ENCODE measurements at regions not wholly inside any gene's neighbourhood (a gene's known extent, or its start where the extent isn't known, plus 50 kb on each side); places are given as distances from the start of the nearest gene placed in this dataset.
"Not testable (repeated sequence)": the region's sequence is repeated elsewhere in the genome, so short reads cannot be mapped to it uniquely, and the experiment has no call there.

DNA sequence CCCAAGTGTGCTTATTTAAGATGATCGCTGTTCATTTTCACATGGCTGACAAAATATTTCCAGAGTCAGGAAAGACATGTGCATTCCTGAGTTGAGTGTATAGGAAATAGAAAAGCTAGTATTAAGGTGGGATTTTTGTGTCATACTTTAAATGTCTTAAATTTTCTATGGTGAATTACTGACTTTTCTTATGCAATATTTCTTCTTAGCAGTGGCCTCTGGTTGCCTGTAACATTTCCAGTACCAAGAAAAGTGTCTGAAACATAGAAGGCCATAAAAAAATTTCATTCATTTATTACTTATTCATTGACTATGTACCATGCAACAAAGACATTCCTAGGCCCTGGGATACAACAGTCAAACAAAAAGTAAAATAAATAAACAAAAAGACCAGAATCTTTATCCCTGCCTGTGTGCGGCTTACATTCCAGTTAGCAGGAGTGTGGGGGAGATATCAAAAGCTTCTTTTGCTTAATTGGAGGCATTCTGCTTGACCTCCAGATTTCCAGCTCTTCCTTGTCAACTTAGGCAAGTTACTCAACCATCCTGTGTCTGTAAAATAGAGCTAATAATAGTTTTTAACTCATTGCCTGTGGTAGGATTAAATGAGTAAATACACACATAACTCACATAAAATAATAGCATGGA is 216.3 kb upstream of the FLRT2 start:
- DNase-seq (ENCODE audit: low spot score) = no peak

DNA sequence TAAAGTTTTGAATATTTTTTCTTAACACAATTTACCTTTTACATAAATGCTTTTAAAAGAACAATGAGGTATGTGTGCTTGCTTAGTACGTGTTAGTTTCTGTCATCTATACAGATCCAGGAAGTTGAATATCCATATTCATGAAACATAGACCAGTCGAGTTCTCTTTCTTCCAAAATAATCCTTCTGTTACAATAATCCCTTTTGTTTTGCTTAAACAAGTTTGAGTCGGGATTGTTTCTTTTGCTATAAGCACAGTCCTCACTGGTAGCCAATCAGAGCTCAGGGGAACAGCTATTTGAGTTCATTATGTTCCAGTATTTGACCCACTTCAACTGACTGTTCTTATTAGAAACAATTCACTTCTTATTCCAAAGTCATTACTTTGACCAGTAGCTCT is 214.7 kb upstream of the FLRT2 start:
- no peak for DNase-seq (ENCODE audit: low spot score)

DNA sequence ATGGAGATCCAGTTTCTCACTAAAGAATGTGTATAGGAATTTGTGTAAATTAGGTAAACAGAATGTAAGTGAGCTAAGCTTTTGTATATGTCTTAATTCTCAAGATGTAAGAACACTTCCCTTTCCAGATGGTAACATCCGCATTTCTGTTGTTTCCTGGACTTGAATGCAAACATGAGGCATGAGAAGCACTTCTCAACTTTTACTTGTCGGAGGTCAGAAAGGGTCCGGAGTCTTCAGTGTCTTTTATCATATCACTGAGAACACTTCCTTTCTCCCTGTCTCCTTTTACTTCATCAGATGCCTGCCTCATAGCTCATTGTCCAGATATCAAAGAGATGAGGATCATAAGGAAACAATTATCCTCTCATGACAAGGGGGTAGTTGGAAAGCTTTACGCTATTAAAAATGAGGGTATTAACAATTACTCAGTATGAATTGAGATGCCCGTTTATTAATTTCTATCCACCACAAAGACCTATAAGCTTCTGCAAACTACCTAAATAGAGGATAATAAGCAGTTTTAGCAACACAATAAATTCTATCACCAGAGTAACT is 214.1 kb upstream of the FLRT2 start:
- no peak for DNase-seq (ENCODE audit: low spot score)

DNA sequence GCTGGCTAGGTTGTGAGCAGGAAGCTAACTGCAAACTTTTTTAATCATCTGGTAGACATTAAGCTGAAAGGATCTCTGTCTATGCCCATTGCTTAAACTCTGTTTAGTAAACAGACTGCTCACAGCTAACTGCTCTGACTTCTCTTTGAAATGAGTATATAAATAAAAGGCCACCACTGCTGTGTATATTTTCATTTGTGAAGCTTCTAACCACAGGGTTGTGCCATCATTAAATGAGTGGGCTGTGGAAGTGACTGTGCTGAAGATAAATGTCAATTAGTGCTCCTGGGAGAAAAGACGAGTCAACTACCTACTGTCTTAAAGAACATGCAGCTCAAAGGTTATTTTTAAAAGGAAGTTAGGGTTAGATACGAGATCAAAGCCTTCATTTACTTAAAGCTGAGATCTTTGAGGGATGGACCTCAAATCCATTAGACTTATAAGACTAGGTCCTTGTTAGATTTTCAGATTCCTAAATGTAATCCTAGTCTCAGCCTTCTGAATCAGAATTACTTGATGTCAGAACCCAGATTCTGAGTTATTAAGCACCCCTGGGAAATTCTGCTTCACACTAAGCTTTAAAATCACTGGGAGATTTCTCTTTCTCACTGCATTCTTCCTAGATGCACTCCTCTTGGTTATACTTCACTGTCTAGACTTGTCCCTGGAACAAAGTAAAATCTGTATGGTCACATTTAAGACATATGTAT is 213.1 kb upstream of the FLRT2 start:
- DNase-seq (ENCODE audit: low spot score) = no peak

DNA sequence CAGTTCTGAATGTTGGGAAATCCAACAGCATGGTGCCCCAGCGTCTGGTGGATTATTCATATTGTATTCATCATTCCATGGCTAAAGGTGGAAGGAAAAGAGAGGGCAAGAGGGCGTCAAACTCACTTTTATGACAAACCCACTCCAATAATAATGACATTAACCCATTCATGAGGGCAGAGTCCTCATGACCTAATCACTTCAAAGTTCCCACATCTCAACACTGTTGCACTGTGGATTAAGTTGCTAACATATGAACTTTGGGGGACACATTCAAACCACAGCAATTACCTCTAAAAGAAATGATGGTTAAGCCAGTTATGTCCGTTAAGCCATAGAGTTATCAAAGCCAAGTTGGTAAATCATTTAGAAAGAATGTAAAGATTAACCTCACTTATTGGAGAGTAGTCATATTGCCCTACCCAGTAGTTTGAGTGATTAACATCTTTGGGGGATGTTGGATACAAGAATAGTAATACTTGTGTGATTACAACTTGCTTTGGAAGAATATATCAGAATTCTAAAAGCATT is 212.4 kb upstream of the FLRT2 start:
- no peak for DNase-seq (ENCODE audit: low spot score)

DNA sequence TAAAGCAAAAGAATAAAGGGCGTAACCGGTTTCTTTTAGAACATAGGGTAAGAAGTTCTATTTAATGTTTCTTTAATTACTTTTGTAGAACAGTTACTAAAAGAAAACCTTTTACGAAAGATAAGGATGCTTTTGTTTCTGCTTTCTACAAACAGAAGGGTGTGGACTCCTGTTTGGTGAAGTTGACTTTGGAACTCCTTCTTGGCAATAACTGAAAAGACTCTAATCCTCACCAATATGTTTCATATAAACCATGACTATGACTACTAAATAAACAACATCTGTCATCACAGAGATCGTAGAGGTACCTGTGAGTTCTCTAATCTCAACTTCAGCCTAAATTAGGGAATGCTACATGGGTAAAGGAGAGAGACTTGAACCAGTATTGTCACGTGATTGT is 210.8 kb upstream of the FLRT2 start:
- no peak for DNase-seq (ENCODE audit: low spot score)

DNA sequence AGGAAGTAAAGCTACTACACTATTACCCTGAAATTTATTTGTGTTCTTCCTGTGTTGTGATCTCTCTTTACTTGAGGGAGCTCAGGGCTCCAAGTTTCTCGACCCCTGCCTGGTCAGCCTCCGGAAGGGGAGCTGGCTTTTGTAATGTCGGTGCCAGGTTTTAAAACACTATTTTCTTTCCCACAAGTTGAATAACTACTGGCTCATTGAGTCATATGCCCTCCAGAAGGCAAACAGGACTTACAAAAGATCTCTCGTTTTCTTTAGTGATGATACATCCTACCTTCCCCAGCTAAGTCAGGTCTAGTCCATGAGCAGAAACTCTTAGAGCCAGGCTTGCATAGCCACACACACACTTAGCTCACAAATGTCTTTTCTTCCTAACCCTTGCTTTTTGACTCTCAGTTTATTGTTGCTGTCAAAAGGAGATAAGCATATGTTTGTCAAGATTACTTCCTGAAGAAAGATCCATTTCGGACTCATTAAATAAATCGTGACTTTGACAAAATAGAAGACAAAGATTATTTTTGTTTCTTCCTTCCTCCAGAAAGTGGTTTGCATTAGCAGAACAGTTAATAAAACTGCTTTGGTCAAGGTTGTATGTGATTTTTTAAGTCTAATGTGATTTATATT is 209.8 kb upstream of the FLRT2 start:
- DNase-seq (ENCODE audit: low spot score) = no peak

DNA sequence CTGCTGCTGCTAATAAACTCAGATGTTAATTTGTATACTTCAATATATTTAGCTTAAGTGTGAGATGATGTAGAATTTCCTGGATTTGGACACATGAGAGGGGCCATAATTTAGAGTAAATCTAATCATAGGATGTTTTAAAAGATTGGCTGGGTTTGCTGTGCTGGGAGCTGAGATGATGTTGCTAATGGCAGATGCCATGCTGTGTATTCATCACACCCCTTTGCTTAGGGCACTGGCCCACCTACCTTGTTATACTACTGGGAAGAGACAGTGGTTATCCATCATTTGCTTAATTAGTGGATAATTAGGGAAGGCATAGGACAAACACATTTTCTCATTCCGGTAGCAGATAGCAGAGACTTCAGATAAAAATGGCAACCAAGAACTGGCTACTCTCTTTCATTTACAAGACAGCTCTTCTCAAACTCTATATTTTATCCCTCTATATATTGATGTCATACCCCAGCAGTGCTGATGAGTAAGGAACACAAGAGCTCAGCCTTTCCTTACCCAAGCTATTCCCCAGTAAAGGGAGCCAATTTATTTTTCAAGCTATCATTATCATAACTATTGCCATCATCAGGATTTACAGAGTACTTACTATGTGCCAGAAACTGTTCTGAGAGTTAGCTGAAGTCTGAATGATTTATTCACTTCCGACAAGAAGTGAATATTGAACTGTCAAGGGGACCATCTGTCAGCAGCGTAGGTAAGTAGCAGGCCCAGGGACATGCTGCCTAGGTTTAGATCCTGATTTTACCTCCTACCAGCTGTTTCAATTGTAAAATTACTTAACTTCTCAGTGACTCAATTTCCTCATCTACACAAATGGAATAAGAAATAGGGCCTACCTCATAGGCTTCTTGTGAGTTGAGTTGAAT is 204.6 kb upstream of the FLRT2 start:
- DNase-seq (ENCODE audit: low spot score) = no peak

DNA sequence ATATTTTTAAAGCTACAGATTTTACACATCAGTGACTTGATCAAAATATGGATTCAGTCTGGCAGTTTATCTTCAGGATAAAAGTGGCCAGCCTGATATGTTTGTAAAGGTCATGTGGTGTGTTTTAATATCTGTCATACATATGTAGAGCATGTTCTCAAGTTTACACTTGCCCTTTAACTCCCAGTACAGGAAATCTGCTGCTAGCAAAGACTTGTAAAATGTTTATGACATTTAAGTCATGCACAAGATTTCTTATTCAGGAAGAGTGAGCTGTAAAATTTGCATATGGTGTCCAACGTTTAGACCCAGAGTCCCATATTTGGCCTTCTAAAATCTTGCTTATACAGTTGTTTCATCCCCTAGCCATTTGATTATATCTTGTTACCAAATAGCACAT is 197.5 kb upstream of the FLRT2 start:
- DNase-seq (ENCODE audit: low spot score) = no peak

DNA sequence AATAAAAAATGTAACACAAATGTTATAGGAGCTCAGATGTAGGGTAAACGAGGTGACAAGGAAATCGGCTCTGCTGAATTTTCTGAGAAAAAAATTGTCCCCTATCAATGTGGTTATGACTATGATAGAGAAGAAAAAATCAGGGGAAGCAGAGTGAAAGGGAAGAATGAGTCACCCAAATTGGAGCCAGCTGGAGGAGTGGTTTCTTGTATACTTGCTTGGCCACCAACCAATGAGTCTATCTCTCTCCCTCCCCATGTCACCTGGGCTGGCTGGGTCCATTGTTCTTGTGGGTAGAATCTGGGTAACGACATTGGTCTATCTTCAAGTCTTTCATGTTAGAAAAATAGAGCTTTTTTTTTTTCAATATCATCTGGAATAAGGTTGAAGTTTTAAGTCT is 196.6 kb upstream of the FLRT2 start:
- no peak for DNase-seq (ENCODE audit: low spot score)

DNA sequence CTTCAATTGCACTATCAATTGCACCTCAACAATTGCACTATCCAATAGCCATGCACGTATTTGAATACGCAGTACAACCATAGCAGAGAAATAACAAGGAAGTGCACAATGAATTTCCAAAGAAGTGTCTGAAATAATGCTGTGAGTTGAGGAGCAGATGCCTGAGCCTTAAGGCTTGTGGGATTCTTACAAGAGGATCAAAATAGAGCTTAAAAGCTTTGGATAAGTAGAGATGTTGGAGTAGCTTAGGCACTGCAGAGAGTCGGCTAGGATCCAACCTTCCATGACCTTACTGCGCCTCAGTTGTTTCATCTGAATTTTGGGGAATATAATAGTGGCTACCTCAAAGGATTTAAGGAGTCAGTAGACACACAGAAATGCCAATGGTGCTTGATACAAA is 196.1 kb upstream of the FLRT2 start:
- no peak for DNase-seq (ENCODE audit: low spot score)

DNA sequence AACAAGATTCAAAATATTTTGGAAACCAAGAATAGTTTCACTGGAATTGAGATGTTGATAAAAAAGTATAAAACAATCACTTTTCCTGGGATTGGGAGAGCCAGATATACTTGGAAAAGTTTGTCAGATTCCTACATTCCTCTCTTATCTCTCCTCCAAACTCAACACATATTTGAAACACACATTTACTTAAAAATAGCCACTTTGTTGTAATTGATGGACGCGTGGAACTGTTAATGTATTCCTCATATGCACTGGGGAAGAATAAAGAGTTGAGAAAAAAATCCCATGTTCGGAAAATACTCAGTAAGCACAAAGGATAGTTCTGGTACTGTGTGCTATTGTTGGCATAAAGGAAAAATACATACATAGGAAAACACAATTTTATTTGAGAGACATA is 195.6 kb upstream of the FLRT2 start:
- no peak for DNase-seq (ENCODE audit: low spot score)

DNA sequence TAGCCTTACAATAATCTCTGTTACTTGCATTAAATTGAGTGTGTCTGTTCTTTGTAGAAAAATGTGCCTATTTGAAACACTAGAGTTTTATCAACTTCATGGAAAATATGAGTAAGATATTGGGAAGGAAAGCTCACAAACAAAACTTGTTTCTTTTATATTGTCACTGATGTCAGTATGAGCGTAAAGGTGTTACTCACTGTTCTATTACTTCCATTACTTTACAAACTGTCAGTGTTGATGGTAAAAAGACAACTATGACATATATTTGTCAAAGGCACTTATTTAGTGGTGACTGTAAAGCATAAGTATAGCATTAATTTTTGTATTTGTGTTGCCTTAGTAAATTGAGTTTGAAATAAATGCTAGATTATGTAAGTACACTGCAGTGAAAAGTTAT is 193.7 kb upstream of the FLRT2 start:
- no peak for DNase-seq (ENCODE audit: low spot score)

DNA sequence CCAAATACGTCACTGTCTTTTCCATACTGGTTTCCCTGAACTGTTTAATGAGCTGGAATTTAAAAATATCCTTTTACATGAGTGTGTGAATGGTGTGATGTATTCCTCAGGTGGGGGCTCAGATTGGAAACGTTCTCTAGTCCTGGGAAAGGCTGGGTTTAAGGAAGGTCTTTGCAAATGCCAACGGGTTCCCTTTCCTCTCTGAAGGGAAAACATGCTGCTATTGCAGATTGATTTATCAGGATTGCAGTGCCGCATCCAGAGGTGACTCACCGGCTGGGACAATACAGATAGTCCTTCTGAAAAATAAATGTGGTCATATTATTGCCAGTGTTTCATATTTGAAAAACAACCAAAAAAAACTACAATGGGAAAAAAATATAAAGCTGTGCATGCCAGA is 193.1 kb upstream of the FLRT2 start:
- DNase-seq (ENCODE audit: low spot score) = no peak

DNA sequence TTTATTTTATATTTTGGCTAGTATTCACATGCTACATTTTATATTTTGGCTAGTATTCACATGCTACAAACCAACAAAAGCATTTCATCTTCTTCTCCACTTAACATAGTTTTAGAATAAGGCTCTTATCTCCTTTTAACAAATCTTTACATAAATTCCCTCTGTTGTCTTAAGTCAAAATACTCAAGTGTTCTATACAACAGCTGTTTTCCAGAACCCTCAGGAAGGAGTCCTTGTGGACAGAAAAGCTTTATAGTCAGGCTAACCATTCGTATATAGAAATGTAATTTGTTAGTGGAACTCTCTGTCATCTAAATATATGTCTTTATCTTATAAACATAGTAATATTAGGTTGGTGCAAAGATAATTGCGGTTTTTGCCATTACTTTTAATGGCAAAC is 191.0 kb upstream of the FLRT2 start:
- DNase-seq (ENCODE audit: low spot score) = no peak

DNA sequence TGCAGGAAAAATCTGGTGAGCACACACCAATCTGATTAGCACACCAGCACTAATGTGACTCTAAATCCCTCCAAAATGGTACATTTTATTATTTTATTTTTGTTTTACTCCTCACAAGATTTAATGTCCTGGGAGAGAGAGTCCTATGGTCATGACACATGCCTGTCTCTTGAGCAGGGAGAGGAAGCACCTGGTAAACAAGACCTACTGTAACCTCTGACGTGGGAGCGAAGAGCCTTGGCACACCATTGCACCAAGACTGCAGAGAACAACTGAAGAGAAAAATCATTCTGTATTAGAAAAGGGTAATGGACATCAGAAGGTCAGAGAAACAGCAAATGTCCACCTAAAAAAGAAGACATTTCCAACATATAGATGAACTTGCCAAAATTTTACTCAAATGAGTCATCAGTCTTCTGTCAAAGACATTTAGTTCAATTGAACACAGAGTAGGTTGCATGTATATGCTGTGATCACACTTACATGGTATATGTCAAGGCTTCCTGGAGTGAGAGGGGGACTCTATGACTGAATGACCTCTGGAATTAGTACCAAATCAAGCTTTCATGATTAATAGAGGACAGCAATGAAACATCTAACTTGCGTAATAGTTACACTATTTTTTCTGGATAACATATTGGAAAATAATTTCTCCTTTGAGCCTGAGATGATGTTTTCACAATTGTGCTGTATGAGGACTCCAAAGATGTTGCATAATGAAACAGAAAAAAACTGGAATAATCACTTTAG is 186.9 kb upstream of the FLRT2 start:
- no peak for DNase-seq (ENCODE audit: low spot score)

DNA sequence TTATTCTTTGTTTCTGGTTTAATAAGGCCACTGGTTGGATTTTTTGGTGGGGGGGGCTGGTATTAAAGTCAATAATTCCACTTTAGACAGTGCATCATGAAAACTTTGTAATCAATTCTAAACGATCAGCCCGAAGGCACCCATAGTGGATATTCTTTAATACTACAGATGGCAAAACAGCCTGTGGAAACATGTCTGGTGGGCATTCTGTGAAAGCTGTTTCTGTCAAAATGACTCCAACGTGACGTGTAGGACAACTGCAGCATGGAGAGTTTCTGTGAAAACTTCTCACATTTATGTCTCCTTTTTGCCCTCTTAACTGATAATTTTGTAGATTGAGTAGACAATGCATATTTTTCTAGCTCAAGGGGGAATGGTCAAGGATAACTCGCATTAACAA is 185.8 kb upstream of the FLRT2 start:
- DNase-seq (ENCODE audit: low spot score) = no peak

DNA sequence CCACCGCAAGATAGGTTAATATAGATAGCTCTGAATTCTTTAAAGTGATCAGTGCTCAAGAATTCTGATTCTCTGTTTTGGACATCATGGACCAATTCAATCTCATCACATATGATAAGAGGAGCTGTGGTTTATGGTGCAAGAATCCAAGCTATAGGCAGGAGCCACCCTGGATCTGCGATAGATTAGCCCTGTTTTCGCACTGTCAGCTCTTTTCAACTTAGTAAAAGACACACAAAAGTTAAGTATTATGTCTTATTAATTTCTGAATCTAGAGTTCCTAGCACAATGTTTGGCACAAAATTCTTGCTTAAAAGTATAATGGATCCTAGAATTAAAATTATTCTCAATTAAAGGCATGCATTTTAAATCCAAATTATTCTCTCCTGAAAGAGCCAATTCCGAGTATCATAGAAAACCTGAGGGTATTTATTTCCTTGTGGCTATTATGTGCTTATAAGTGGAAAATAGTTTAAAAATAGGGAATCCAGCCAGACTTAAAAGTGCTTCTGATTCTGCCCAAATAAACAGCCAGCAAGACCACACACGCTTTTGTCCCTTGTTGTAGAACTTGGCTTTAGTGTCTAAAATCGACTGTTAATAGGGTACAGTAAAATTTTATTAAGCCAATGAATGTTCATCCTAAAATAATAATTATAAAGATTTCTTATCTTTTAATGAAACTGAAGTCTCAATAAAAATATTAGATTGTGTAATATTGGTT is 184.9 kb upstream of the FLRT2 start:
- DNase-seq (ENCODE audit: low spot score) = no peak

DNA sequence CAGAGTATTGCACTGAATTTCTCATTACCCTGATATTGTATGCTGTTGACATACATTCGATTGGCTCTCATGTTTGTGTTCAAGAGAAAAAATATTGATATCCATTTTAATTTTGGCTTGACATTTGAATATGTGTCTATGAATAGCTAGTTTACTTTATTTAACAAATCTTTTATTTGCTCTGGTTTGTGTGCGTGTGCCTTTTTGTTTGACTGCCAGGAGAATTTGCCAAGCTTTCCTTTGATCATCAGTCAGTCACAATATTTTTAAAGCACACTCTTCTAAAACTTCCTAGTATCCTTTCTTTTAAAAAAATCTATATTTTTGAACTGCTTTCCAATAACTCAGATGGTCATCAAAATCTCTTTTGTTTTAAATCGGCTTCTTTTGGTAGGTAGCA is 179.3 kb upstream of the FLRT2 start:
- no peak for DNase-seq (ENCODE audit: low spot score)

DNA sequence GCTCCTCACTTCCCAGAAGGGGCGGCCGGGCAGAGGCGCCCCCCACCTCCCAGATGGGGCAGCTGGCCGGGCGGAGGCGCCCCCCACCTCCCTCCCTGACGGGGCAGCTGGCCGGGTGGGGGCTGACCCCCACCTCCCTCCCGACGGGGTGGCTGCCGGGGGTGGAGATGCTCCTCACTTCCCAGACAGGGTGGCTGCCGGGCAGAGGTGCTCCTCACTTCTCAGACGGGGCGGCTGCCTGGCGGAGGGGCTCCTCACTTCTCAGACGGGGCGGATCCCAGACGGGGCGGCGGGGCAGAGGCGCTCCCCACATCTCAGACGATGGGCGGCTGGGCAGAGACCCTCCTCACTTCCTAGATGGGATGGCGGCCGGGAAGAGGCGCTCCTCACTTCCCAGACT is 177.4 kb upstream of the FLRT2 start:
- not testable (repeated sequence) for DNase-seq (ENCODE audit: low spot score)
